Fibroblast of skin of left biceps (primary cell): ENCODE measurements at regions not wholly inside any gene's neighbourhood (a gene's known extent, or its start where the extent isn't known, plus 50 kb on each side); places are given as distances from the start of the nearest gene placed in this dataset.

Experiments
- DNase-seq, 2 experiments: peaks; one replicate each; pipeline ENCODE4 v3.0.0-alpha.2; 2013; ENCODE audit warnings: low read depth in 2 of 2

GRCh38 chr15:66931768-66932633 is 133.4 kb upstream of the SMAD3 start:
- no peak for DNase-seq

- DNase-seq, result no peak
Observed at GRCh38 chr15:66932634-66933024, 132.8 kb upstream of the SMAD3 start.

GRCh38 chr15:66933932-66934867 is 131.2 kb upstream of the SMAD3 start:
- DNase-seq, result no peak

GRCh38 chr15:66934868-66935520 is 130.4 kb upstream of the SMAD3 start:
- DNase-seq, result no peak

- DNase-seq, result no peak
Observed at GRCh38 chr15:66935688-66936087, 129.7 kb upstream of the SMAD3 start.

- DNase-seq, result peak; percentile 79 to 80
Observed at GRCh38 chr15:66936109-66936860, 129.1 kb upstream of the SMAD3 start.

- no peak for DNase-seq
Observed at GRCh38 chr15:66936861-66937582, 128.4 kb upstream of the SMAD3 start.

GRCh38 chr15:66937588-66937987 is 127.8 kb upstream of the SMAD3 start:
- no peak for DNase-seq

GRCh38 chr15:66938114-66938830 is 127.1 kb upstream of the SMAD3 start:
- no peak for DNase-seq

GRCh38 chr15:66939016-66939415 is 126.4 kb upstream of the SMAD3 start:
- no peak for DNase-seq

GRCh38 chr15:66939451-66940023 is 125.9 kb upstream of the SMAD3 start:
- no peak for DNase-seq

- DNase-seq, result no peak
Observed at GRCh38 chr15:66940368-66940767, 125.0 kb upstream of the SMAD3 start.

- no peak for DNase-seq
Observed at GRCh38 chr15:66941108-66941711, 124.2 kb upstream of the SMAD3 start.

- DNase-seq, result no peak
Observed at GRCh38 chr15:66941791-66942190, 123.6 kb upstream of the SMAD3 start.

- DNase-seq, result no peak
Observed at GRCh38 chr15:66942649-66943390, 122.6 kb upstream of the SMAD3 start.

- DNase-seq, result no peak
Observed at GRCh38 chr15:66943456-66944095, 121.8 kb upstream of the SMAD3 start.

GRCh38 chr15:66944121-66944520 is 121.3 kb upstream of the SMAD3 start:
- no peak for DNase-seq

GRCh38 chr15:66945286-66945685 is 120.1 kb upstream of the SMAD3 start:
- no peak for DNase-seq
